ENCODE measurements at regions not wholly inside any gene's neighbourhood (a gene's known extent, or its start where the extent isn't known, plus 50 kb on each side); places are given as distances from the start of the nearest gene placed in this dataset.

DNA sequence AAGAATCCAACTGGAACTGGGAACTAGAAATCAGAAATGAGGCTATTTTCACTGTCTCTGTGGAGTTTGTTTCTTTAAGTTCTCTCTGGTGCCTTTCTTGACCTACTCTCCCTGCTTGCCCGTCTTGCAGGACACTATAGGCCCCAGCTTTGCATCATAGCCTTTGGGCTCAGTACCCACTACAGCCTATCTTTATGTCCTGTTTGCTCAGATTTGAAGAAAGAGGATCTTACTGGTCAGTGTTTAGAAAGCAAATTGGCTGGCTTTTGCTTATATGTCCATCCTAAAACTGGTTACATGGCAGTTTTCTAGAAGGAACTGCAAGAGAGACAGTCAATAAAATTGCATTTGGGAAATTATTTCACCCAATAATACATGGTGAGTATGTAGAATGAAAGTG is 231.8 kb upstream of the TBL1XR1 start:
- Histone ChIP-seq H3K36me3 (ENCODE audit: control insufficient read depth, insufficient read depth, low read length) (no peaks in the 10 kb centered on the region), H3K27me3 (ENCODE audit: control insufficient read depth, insufficient read depth, low read length) (no peaks in the 10 kb centered on the region), H3K4me3 (ENCODE audit: low read depth, low read length) (no peak overlapping the region)
- no peak for DNase-seq (ENCODE audit: low read depth)
- TF ChIP-seq, protein P1, sequence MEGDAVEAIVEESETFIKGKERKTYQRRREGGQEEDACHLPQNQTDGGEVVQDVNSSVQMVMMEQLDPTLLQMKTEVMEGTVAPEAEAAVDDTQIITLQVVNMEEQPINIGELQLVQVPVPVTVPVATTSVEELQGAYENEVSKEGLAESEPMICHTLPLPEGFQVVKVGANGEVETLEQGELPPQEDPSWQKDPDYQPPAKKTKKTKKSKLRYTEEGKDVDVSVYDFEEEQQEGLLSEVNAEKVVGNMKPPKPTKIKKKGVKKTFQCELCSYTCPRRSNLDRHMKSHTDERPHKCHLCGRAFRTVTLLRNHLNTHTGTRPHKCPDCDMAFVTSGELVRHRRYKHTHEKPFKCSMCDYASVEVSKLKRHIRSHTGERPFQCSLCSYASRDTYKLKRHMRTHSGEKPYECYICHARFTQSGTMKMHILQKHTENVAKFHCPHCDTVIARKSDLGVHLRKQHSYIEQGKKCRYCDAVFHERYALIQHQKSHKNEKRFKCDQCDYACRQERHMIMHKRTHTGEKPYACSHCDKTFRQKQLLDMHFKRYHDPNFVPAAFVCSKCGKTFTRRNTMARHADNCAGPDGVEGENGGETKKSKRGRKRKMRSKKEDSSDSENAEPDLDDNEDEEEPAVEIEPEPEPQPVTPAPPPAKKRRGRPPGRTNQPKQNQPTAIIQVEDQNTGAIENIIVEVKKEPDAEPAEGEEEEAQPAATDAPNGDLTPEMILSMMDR (IDR thresholded peaks at IDR 0.05; ENCODE audit: insufficient read depth, low read length, severe bottlenecking): no peak
- FAIRE-seq: no peak

DNA sequence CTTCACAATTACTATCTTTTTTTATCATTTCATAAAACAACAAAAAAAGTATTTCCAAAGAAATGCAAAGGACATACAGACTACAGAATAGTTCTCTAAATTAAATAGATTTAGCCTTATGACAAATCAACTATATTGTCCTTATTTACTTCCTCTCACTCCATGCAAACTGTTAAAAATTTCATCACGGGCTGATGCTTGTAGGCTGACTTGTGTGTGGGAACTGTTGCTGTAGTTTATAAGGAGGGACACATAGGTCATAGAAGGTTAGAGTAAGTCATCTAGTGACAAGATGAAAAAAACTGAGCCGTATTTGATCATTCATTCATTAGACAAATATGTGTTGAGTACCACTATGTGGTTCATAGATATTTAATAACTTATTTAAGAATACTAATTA is 232.5 kb upstream of the TBL1XR1 start:
- TF ChIP-seq, protein P1 (IDR thresholded peaks at IDR 0.05; ENCODE audit: insufficient read depth, low read length, severe bottlenecking): no peak
- no peak overlapping the region for H3K4me3 ChIP-seq (ENCODE audit: low read depth, low read length)
- FAIRE-seq (no peak), DNase-seq (ENCODE audit: low read depth) (no peak)
- no peaks in the 10 kb centered on the region for H3K36me3 ChIP-seq (ENCODE audit: control insufficient read depth, insufficient read depth, low read length)
- no peaks in the 10 kb centered on the region for H3K27me3 ChIP-seq (ENCODE audit: control insufficient read depth, insufficient read depth, low read length)

DNA sequence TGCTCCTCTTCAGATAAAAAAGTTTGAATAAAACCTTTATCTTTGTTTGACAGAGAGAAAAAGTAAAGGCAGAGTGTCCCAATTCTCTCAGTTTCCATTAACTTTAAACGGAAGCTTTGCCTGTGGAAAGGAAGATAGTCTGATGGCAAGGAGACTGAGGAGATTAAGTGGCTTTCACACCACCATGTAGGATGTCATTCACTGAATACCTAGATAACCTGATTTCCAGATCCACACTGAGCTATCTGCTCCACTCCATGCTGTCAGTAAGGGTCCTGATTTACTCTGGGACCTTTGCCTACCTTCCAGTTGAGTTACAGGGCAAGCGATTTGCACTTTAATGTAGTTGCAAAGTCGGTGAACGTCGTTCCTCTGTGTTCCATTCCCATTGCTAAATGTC is 233.4 kb upstream of the TBL1XR1 start:
- DNase-seq (ENCODE audit: low read depth): no peak
- Histone ChIP-seq H3K4me3 (ENCODE audit: low read depth, low read length) (no peak overlapping the region), H3K27me3 (ENCODE audit: control insufficient read depth, insufficient read depth, low read length) (no peaks in the 10 kb centered on the region), H3K36me3 (ENCODE audit: control insufficient read depth, insufficient read depth, low read length) (no peaks in the 10 kb centered on the region)
- TF ChIP-seq, protein P1 (IDR thresholded peaks at IDR 0.05; ENCODE audit: insufficient read depth, low read length, severe bottlenecking): no peak
- FAIRE-seq: no peak

DNA sequence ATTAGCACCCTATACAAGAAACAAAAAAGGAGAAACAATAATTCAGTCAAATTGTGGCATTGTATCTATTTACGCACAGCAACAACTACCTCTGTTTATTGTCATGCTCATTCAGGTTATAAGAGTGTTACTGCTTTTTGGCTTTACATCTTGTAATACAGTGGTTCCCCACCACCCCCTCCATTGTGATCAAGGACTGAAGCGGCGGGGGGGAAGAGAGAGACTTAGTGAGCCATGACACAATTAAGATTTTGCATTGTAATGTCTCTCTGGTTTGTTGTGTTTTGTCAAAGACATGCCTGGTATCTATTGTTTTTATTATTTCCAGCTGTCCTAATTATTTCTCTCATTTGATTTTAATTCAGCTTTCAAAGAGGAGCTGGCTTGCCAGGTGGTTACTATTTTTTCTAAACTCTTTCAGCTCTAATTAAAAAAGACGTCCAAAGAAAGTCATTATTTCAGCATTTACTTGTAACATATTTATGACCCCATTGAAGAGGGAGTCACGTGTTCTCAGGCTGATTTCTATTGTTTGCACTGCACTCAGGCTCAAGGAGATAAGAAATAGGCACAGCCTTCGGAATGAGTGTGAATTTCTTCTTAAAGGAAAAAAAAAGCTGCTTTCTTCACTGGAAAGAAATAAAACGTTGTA is 234.4 kb upstream of the TBL1XR1 start:
- FAIRE-seq (no peak), DNase-seq (ENCODE audit: low read depth) (no peak)
- H3K4me3 ChIP-seq (ENCODE audit: low read depth, low read length): no peak overlapping the region
- H3K27me3 ChIP-seq (ENCODE audit: control insufficient read depth, insufficient read depth, low read length): no peaks in the 10 kb centered on the region
- TF ChIP-seq, protein P1 (IDR thresholded peaks at IDR 0.05; ENCODE audit: insufficient read depth, low read length, severe bottlenecking): no peak
- H3K36me3 ChIP-seq (ENCODE audit: control insufficient read depth, insufficient read depth, low read length): no peaks in the 10 kb centered on the region

DNA sequence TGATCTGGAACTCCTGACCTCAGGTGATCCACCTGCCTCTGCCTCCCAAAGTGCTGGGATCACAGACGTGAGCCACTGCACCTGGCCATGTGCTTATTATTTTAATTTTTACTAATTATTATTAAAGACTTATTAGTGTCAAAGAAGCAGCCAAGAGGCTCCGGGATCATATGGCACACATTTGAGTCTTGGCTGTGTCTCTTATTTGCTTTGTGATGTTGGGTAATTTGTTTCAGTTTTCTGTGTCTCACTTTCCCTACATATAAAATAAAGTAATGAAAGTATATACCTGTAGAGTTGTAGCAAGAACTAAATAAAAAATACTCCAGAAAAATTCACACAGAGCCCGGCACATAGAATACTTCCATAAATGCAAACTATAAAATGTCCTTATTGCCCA is 238.0 kb upstream of the TBL1XR1 start:
- DNase-seq (ENCODE audit: low read depth) (no peak), FAIRE-seq (no peak)
- no peaks in the 10 kb centered on the region for H3K27me3 ChIP-seq (ENCODE audit: control insufficient read depth, insufficient read depth, low read length)
- TF ChIP-seq, protein P1 (IDR thresholded peaks at IDR 0.05; ENCODE audit: insufficient read depth, low read length, severe bottlenecking): no peak
- H3K4me3 ChIP-seq (ENCODE audit: low read depth, low read length): no peak overlapping the region
- H3K36me3 ChIP-seq (ENCODE audit: control insufficient read depth, insufficient read depth, low read length): no peaks in the 10 kb centered on the region
